Karpas-422 (cell line): ENCODE measurements at regions not wholly inside any gene's neighbourhood (a gene's known extent, or its start where the extent isn't known, plus 50 kb on each side); places are given as distances from the start of the nearest gene placed in this dataset.
"Not testable (repeated sequence)": the region's sequence is repeated elsewhere in the genome, so short reads cannot be mapped to it uniquely, and the experiment has no call there.

Experiments used
- DNase-seq: peaks from one replicate; pipeline ENCODE4 v3.0.0-alpha.2; 2015
- H2AFZ ChIP-seq: fragments of 200-600 bp; sonication (generic); 2 replicates; pipeline ENCODE4 v1.6.1; 2014; ENCODE audit warnings: antibody characterized with exemption, low read length, mixed read lengths
- H3K27ac ChIP-seq: fragments of 200-600 bp; sonication (generic); 2 replicates; pipeline ENCODE4 v1.5.1; 2014; ENCODE audit warnings: mild to moderate bottlenecking, low read length, moderate library complexity
- H3K27me3 ChIP-seq: fragments of 200-600 bp; sonication (generic); 2 replicates; pipeline ENCODE4 v1.6.1; 2014; ENCODE audit warnings: low read length, mixed read lengths
- H3K36me3 ChIP-seq: fragments of 200-600 bp; sonication (generic); 2 replicates; pipeline ENCODE4 v1.6.1; 2014; ENCODE audit warnings: low read length, mixed read lengths; ENCODE audit not compliant: insufficient read depth
- H3K4me1 ChIP-seq: fragments of 200-600 bp; sonication (generic); 2 replicates; pipeline ENCODE4 v1.6.1; 2014; ENCODE audit warnings: mild to moderate bottlenecking, low read length, mixed read lengths
- H3K4me2 ChIP-seq: fragments of 200-600 bp; sonication (generic); 2 replicates; pipeline ENCODE4 v1.6.1; 2014; ENCODE audit warnings: low read length, low read depth, mild to moderate bottlenecking; ENCODE audit not compliant: poor library complexity, severe bottlenecking
- H3K4me3 ChIP-seq: fragments of 200-600 bp; sonication (generic); 2 replicates; pipeline ENCODE4 v1.5.1; 2014; ENCODE audit warnings: mild to moderate bottlenecking, antibody characterized with exemption, low read length, mixed read lengths
- H3K79me2 ChIP-seq: fragments of 200-600 bp; sonication (generic); 2 replicates; pipeline ENCODE4 v1.6.1; 2014; ENCODE audit warnings: mild to moderate bottlenecking, low read length, mixed read lengths
- H3K9ac ChIP-seq: fragments of 200-600 bp; sonication (generic); 2 replicates; pipeline ENCODE4 v1.6.0; 2014; ENCODE audit warnings: low read length
- H3K9me2 ChIP-seq: fragments of 200-600 bp; sonication (generic), shearing (Covaris generic); replicated peaks from 2 replicates; pipeline ENCODE4 v1.6.0; 2014; ENCODE audit warnings: mild to moderate bottlenecking, low read length, moderate library complexity; ENCODE audit not compliant: insufficient read depth
- H3K9me3 ChIP-seq: fragments of 300-700, 200-600 bp; sonication (generic); 2 replicates; pipeline ENCODE4 v1.6.1; 2014; ENCODE audit warnings: low read length, mixed read lengths
- H4K20me1 ChIP-seq: fragments of 200-600 bp; sonication (generic); 2 replicates; pipeline ENCODE4 v1.6.1; 2014; ENCODE audit warnings: mild to moderate bottlenecking, antibody characterized with exemption, low read length, low read depth; ENCODE audit not compliant: insufficient read depth

GRCh38 chr6:9834233-9834632 is 580.6 kb downstream of the TFAP2A start:
- H3K9me2 ChIP-seq = no peaks in the 10 kb centered on the region
- H3K36me3 ChIP-seq = no peaks in the 10 kb centered on the region
- no peak overlapping the region for H3K4me2 ChIP-seq
- no peaks in the 10 kb centered on the region for H3K9me3 ChIP-seq
- no peak overlapping the region for H3K27ac ChIP-seq
- no peaks in the 10 kb centered on the region for H3K27me3 ChIP-seq
- H3K4me1 ChIP-seq = no peaks in the 10 kb centered on the region
- no peak for DNase-seq
- no peaks in the 10 kb centered on the region for H3K79me2 ChIP-seq
- no peak overlapping the region for H3K4me3 ChIP-seq
- H4K20me1 ChIP-seq = no peaks in the 10 kb centered on the region
- no peak overlapping the region for H2AFZ ChIP-seq
- H3K9ac ChIP-seq = no peak overlapping the region

- H3K9ac ChIP-seq = no peak overlapping the region
- H3K4me1 ChIP-seq = no peaks in the 10 kb centered on the region
- H2AFZ ChIP-seq = no peak overlapping the region
- no peaks in the 10 kb centered on the region for H3K9me3 ChIP-seq
- H4K20me1 ChIP-seq = no peaks in the 10 kb centered on the region
- H3K27ac ChIP-seq = no peak overlapping the region
- no peak overlapping the region for H3K4me3 ChIP-seq
- no peaks in the 10 kb centered on the region for H3K27me3 ChIP-seq
- no peak for DNase-seq
- H3K36me3 ChIP-seq = no peaks in the 10 kb centered on the region
- no peaks in the 10 kb centered on the region for H3K79me2 ChIP-seq
- no peaks in the 10 kb centered on the region for H3K9me2 ChIP-seq
- H3K4me2 ChIP-seq = no peak overlapping the region
These were observed 583.1 kb downstream of the TFAP2A start for GRCh38 chr6:9831783-9832182.

- Histone ChIP-seq H3K27ac (no peak overlapping the region), H3K4me3 (no peak overlapping the region), H3K36me3 (no peaks in the 10 kb centered on the region), H3K9me3 (no peaks in the 10 kb centered on the region), H4K20me1 (no peaks in the 10 kb centered on the region), H3K79me2 (no peaks in the 10 kb centered on the region), H3K9me2 (no peaks in the 10 kb centered on the region), H3K27me3 (no peaks in the 10 kb centered on the region), H3K9ac (no peak overlapping the region), H2AFZ (no peak overlapping the region), H3K4me1 (no peaks in the 10 kb centered on the region), H3K4me2 (no peak overlapping the region)
- DNase-seq = no peak
These were observed 584.1 kb downstream of the TFAP2A start for GRCh38 chr6:9830808-9831207.

GRCh38 chr6:9825526-9825925 is 589.3 kb downstream of the TFAP2A start:
- H3K9ac ChIP-seq = no peak overlapping the region
- H3K27ac ChIP-seq = no peak overlapping the region
- H2AFZ ChIP-seq = no peak overlapping the region
- DNase-seq = no peak
- no peaks in the 10 kb centered on the region for H3K36me3 ChIP-seq
- no peaks in the 10 kb centered on the region for H3K9me2 ChIP-seq
- no peak overlapping the region for H3K4me3 ChIP-seq
- H3K4me2 ChIP-seq = no peak overlapping the region
- H4K20me1 ChIP-seq = no peaks in the 10 kb centered on the region
- no peaks in the 10 kb centered on the region for H3K4me1 ChIP-seq
- no peaks in the 10 kb centered on the region for H3K27me3 ChIP-seq
- no peaks in the 10 kb centered on the region for H3K79me2 ChIP-seq
- no peaks in the 10 kb centered on the region for H3K9me3 ChIP-seq

- not testable (repeated sequence) for H3K9me2 ChIP-seq, H3K36me3 ChIP-seq, H3K27ac ChIP-seq, H3K4me2 ChIP-seq, H2AFZ ChIP-seq, H3K4me1 ChIP-seq, H3K9ac ChIP-seq, DNase-seq, H3K9me3 ChIP-seq, H3K4me3 ChIP-seq, H3K79me2 ChIP-seq, H3K27me3 ChIP-seq, H4K20me1 ChIP-seq
These were observed 604.1 kb downstream of the TFAP2A start for GRCh38 chr6:9810727-9811126.

- H3K79me2 ChIP-seq = no peaks in the 10 kb centered on the region
- H3K4me3 ChIP-seq = no peak overlapping the region
- no peak overlapping the region for H3K9ac ChIP-seq
- H3K4me1 ChIP-seq = no peaks in the 10 kb centered on the region
- no peaks in the 10 kb centered on the region for H4K20me1 ChIP-seq
- no peaks in the 10 kb centered on the region for H3K9me3 ChIP-seq
- no peak overlapping the region for H3K4me2 ChIP-seq
- H2AFZ ChIP-seq = no peak overlapping the region
- no peak overlapping the region for H3K27ac ChIP-seq
- H3K9me2 ChIP-seq = no peaks in the 10 kb centered on the region
- DNase-seq = no peak
- H3K36me3 ChIP-seq = no peaks in the 10 kb centered on the region
- no peaks in the 10 kb centered on the region for H3K27me3 ChIP-seq
These were observed 604.6 kb downstream of the TFAP2A start for GRCh38 chr6:9810286-9810685.

- no peak overlapping the region for H3K4me2 ChIP-seq
- no peak overlapping the region for H3K4me3 ChIP-seq
- no peak overlapping the region for H3K27ac ChIP-seq
- H3K27me3 ChIP-seq = no peaks in the 10 kb centered on the region
- no peaks in the 10 kb centered on the region for H3K79me2 ChIP-seq
- DNase-seq = no peak
- no peak overlapping the region for H3K9ac ChIP-seq
- H3K4me1 ChIP-seq = no peaks in the 10 kb centered on the region
- H4K20me1 ChIP-seq = no peaks in the 10 kb centered on the region
- no peaks in the 10 kb centered on the region for H3K9me3 ChIP-seq
- no peak overlapping the region for H2AFZ ChIP-seq
- no peaks in the 10 kb centered on the region for H3K9me2 ChIP-seq
- H3K36me3 ChIP-seq = no peaks in the 10 kb centered on the region
These were observed 608.7 kb downstream of the TFAP2A start for GRCh38 chr6:9806195-9806594.

- Histone ChIP-seq H3K9me2 (no peaks in the 10 kb centered on the region), H3K4me3 (no peak overlapping the region), H3K27me3 (no peaks in the 10 kb centered on the region), H3K36me3 (no peaks in the 10 kb centered on the region), H3K27ac (no peak overlapping the region), H3K4me2 (no peak overlapping the region), H3K4me1 (no peaks in the 10 kb centered on the region), H3K9ac (no peak overlapping the region), H3K9me3 (no peaks in the 10 kb centered on the region), H3K79me2 (no peaks in the 10 kb centered on the region), H4K20me1 (no peaks in the 10 kb centered on the region), H2AFZ (no peak overlapping the region)
- DNase-seq = no peak
These were observed 613.6 kb downstream of the TFAP2A start for GRCh38 chr6:9801249-9801754.

- Histone ChIP-seq H3K27me3 (no peaks in the 10 kb centered on the region), H4K20me1 (no peaks in the 10 kb centered on the region), H3K36me3 (no peaks in the 10 kb centered on the region), H3K4me2 (no peak overlapping the region), H3K9ac (no peak overlapping the region), H3K9me2 (no peaks in the 10 kb centered on the region), H3K9me3 (no peaks in the 10 kb centered on the region), H3K27ac (no peak overlapping the region), H3K4me3 (no peak overlapping the region), H3K4me1 (no peaks in the 10 kb centered on the region), H2AFZ (no peak overlapping the region), H3K79me2 (no peaks in the 10 kb centered on the region)
- DNase-seq = no peak
These were observed 615.3 kb downstream of the TFAP2A start for GRCh38 chr6:9799582-9799981.
